HCT116 (cell line): ENCODE measurements at regions not wholly inside any gene's neighbourhood (a gene's known extent, or its start where the extent isn't known, plus 50 kb on each side); places are given as distances from the start of the nearest gene placed in this dataset.

ENCODE experiments used
- ATAC-seq: fragments of 200-7000 bp; cut with Tn5 transposase; 2 replicates; pipeline ENCODE4 v1.9.1; 2020; ENCODE audit warnings: mild to moderate bottlenecking, moderate library complexity
- BruUV-seq: library from RNA; stranded (reverse); fragments of 400-500 nt; replicated peaks from 2 replicates; lab custom pipeline; 2021; lab: Mats Ljungman, UMichigan
- CTCF ChIA-PET: fragments of 300-600 bp; sonication (Branson Sonifier 250); formaldehyde crosslinking; loops from one replicate; lab custom pipeline; 2021; ENCODE audit warnings: antibody characterized with exemption; lab: Charles Lee
- POLR2A ChIA-PET: fragments of 300-600, 350-600 bp; sonication (Branson Sonifier 250); formaldehyde crosslinking; loops from one replicate; lab custom pipeline; 2021; ENCODE audit warnings: antibody characterized with exemption; lab: Charles Lee
- RAD21 ChIA-PET, 2 experiments: fragments of 300-600 bp; sonication (Branson Sonifier 250); formaldehyde crosslinking; loops; one replicate each; lab custom pipeline; 2023; ENCODE audit warnings: low total read pairs in 2 of 2; ENCODE audit not compliant: uncharacterized antibody in 2 of 2, unreplicated experiment in 2 of 2, low non-redundant PET in 1 of 2; lab: Charles Lee
- DNase-seq: peaks from one replicate; pipeline ENCODE4 v3.0.0-alpha.2; 2010; ENCODE audit warnings: low read depth, low spot score
- H2AFZ ChIP-seq: fragments of 200-600 bp; shearing (Covaris generic), sonication (generic); 2 replicates; pipeline ENCODE4 v1.6.1; 2017; ENCODE audit warnings: low read depth, mixed run types, mixed read lengths, antibody characterized with exemption, low read length; ENCODE audit not compliant: poor library complexity, severe bottlenecking
- H3K27ac ChIP-seq: 2 replicates; pipeline ENCODE4 v1.5.1; 2012; ENCODE audit warnings: low read depth, low read length
- H3K27me3 ChIP-seq: fragments of 200-600 bp; sonication (generic); 2 replicates; pipeline ENCODE4 v1.6.1; 2016; ENCODE audit warnings: mixed run types, low read length, mixed read lengths; ENCODE audit not compliant: insufficient read depth
- H3K36me3 ChIP-seq, 2 experiments: fragments of 200-500 bp in 1 of 2; fragments of 200-600 bp in 1 of 2; sonication (Bioruptor generic) in 1 of 2; sonication (generic) in 1 of 2; 2 replicates each; pipeline versions ENCODE4 v1.5.1 to v1.6.1; 2014 to 2016; ENCODE audit warnings: low read length in 2 of 2, inconsistent platforms in 1 of 2, mixed read lengths in 1 of 2, mixed run types in 1 of 2; ENCODE audit not compliant: insufficient read depth in 2 of 2, control insufficient read depth in 1 of 2
- H3K4me1 ChIP-seq, 2 experiments: fragments of 200-600 bp in 1 of 2; sonication (generic) in 1 of 2; 2 replicates each; pipeline versions ENCODE4 v1.5.1 to v1.6.1; 2012 to 2017; ENCODE audit warnings: low read length in 2 of 2, inconsistent platforms in 1 of 2, mild to moderate bottlenecking in 1 of 2, mixed read lengths in 1 of 2, mixed run types in 1 of 2, moderate library complexity in 1 of 2; ENCODE audit not compliant: insufficient read depth in 2 of 2, control insufficient read depth in 1 of 2
- H3K4me2 ChIP-seq: fragments of 200-600 bp; sonication (generic); 2 replicates; pipeline ENCODE4 v1.6.1; 2017; ENCODE audit warnings: mixed run types, low read length, mixed read lengths
- H3K4me3 ChIP-seq, 2 experiments: fragments of 200-600 bp in 1 of 2; sonication (generic) in 1 of 2; replicated peaks in 1 of 2; 2 replicates each; pipeline ENCODE4 v1.5.1; 2011 to 2016; ENCODE audit warnings: low read length in 2 of 2, control low read depth in 1 of 2, low read depth in 1 of 2, mild to moderate bottlenecking in 1 of 2, mixed read lengths in 1 of 2, mixed run types in 1 of 2
- H3K79me2 ChIP-seq: fragments of 200-600 bp; sonication (generic); 2 replicates; pipeline ENCODE4 v1.6.1; 2017; ENCODE audit warnings: mild to moderate bottlenecking, mixed run types, low read length, moderate library complexity, mixed read lengths; ENCODE audit not compliant: insufficient read depth
- H3K9ac ChIP-seq: fragments of 200-600 bp; sonication (generic); 2 replicates; pipeline ENCODE4 v1.6.1; 2016; ENCODE audit warnings: low read length, mixed read lengths
- H3K9me2 ChIP-seq: fragments of 200-600 bp; sonication (generic), shearing (Covaris generic); 2 replicates; pipeline ENCODE4 v1.6.1; 2017; ENCODE audit warnings: mixed run types, mild to moderate bottlenecking, moderate library complexity; ENCODE audit not compliant: insufficient read depth
- H3K9me3 ChIP-seq, 2 experiments: fragments of 200-500 bp in 1 of 2; fragments of 200-600 bp in 1 of 2; sonication (Bioruptor generic) in 1 of 2; sonication (generic) in 1 of 2; 2 replicates each; pipeline ENCODE4 v1.6.1; 2014 to 2017; ENCODE audit warnings: low read length in 2 of 2, mixed read lengths in 2 of 2, inconsistent platforms in 1 of 2, low read depth in 1 of 2, mild to moderate bottlenecking in 1 of 2, mixed run types in 1 of 2, moderate library complexity in 1 of 2; ENCODE audit not compliant: control insufficient read depth in 1 of 2, insufficient read depth in 1 of 2
- H4K20me1 ChIP-seq: fragments of 200-600 bp; sonication (generic), shearing (Covaris generic); 2 replicates; pipeline ENCODE4 v1.6.1; 2017; ENCODE audit warnings: mixed run types, mild to moderate bottlenecking, moderate library complexity; ENCODE audit not compliant: insufficient read depth
- CBX3 ChIP-seq: IDR thresholded peaks from 2 replicates; pipeline ENCODE4 v1.6.1; 2012; ENCODE audit warnings: low read depth
- CEBPB ChIP-seq: IDR thresholded peaks from 2 replicates; pipeline ENCODE4 v1.6.1; 2012; ENCODE audit warnings: low read depth
- EGR1 ChIP-seq: IDR thresholded peaks from 2 replicates; pipeline ENCODE4 v1.6.1; 2012; ENCODE audit warnings: low read depth
- EZH2 ChIP-seq: fragments of 200-600 bp; sonication (generic); IDR thresholded peaks from 2 replicates; pipeline ENCODE4 v1.6.1; 2017; ENCODE audit warnings: antibody characterized with exemption, mixed run types
- JUND ChIP-seq: IDR thresholded peaks from 2 replicates; pipeline ENCODE4 v1.6.1; 2012
- SIN3A ChIP-seq: IDR thresholded peaks from 2 replicates; pipeline ENCODE4 v1.6.1; 2012; ENCODE audit warnings: low read depth
- SRF ChIP-seq: IDR thresholded peaks from 2 replicates; pipeline ENCODE4 v1.6.1; 2012; ENCODE audit warnings: low read depth
- TCF7L2 ChIP-seq: IDR thresholded peaks from 2 replicates; pipeline ENCODE4 v1.7.0; 2011; ENCODE audit warnings: borderline replicate concordance, inconsistent platforms; ENCODE audit not compliant: insufficient read depth, insufficient read length; ENCODE audit errors: extremely low read depth
- ZFX ChIP-seq: fragments of 450-650 bp; IDR thresholded peaks from 2 replicates; pipeline ENCODE4 v1.6.1; 2017
- ZNF274 ChIP-seq: fragments of 200-500 bp; sonication (Bioruptor generic); IDR thresholded peaks from 2 replicates; pipeline ENCODE4 v1.6.1; 2014; ENCODE audit warnings: mild to moderate bottlenecking, low read depth, low read length, inconsistent platforms
- intact Hi-C: fragments of 100-400 bp; cut with micrococcal nuclease; formaldehyde crosslinking; loops from 2 replicates; pipeline ENCODE4 v1.10.0; 2022
- TF ChIP-seq, protein P1 (sequence below), 3 experiments: fragments of 200-600 bp in 1 of 3; sonication (generic) in 1 of 3; IDR thresholded peaks in 2 of 3; conservative IDR thresholded peaks in 1 of 3; 2 replicates each; pipeline ENCODE4 v1.5.1; 2012 to 2017; ENCODE audit warnings: low read depth in 2 of 3, low read length in 2 of 3, antibody characterized with exemption in 1 of 3, borderline replicate concordance in 1 of 3, control low read depth in 1 of 3, mild to moderate bottlenecking in 1 of 3, mixed read lengths in 1 of 3, mixed run types in 1 of 3, moderate library complexity in 1 of 3; ENCODE audit not compliant: insufficient read depth in 1 of 3
- TF ChIP-seq, protein P2 (sequence below): IDR thresholded peaks from 2 replicates; pipeline ENCODE4 v1.6.1; 2011; ENCODE audit warnings: mild to moderate bottlenecking, low read length, moderate library complexity; ENCODE audit not compliant: insufficient replicate concordance; ENCODE audit errors: extremely low read depth

DNA sequence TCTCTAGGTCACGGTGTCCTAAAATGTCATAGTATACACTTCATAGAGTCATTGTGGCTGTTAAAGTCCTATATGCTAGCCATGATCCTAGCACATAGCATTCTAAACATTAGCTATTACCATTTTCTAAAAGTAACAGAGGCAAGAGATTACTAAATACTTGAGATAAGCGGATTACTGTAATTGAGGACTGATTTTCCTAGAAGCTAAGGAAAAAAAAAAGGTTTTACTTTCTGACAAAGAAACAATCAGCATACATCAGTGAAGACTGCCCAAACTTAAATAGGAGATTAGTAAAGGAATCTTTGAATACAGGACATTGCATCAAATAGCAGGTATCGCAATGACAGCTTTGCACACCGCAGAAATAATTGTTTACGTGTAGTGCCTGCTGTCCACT is 91.3 kb upstream of the HNRNPU start:
- no peaks in the 10 kb centered on the region for H3K9me2 ChIP-seq
- H3K4me3 ChIP-seq, result no peak overlapping the region
- ChIA-PET CTCF (no interaction called here), RAD21 (no interaction called here), POLR2A (no interaction called here)
- BruUV-seq, result no TSS peak
- DNase-seq (no peak), ATAC-seq (no peak)
- H3K9me3 ChIP-seq, result no peaks in the 10 kb centered on the region
- H4K20me1 ChIP-seq, result no peaks in the 10 kb centered on the region
- no peak overlapping the region for H3K9ac ChIP-seq
- H3K79me2 ChIP-seq, result no peaks in the 10 kb centered on the region
- no peaks in the 10 kb centered on the region for H3K27me3 ChIP-seq
- no peak for TF ChIP-seq JUND
- no peak for TF ChIP-seq TCF7L2
- TF ChIP-seq SIN3A, result no peak
- no peak for TF ChIP-seq ZFX
- TF ChIP-seq, protein P1, sequence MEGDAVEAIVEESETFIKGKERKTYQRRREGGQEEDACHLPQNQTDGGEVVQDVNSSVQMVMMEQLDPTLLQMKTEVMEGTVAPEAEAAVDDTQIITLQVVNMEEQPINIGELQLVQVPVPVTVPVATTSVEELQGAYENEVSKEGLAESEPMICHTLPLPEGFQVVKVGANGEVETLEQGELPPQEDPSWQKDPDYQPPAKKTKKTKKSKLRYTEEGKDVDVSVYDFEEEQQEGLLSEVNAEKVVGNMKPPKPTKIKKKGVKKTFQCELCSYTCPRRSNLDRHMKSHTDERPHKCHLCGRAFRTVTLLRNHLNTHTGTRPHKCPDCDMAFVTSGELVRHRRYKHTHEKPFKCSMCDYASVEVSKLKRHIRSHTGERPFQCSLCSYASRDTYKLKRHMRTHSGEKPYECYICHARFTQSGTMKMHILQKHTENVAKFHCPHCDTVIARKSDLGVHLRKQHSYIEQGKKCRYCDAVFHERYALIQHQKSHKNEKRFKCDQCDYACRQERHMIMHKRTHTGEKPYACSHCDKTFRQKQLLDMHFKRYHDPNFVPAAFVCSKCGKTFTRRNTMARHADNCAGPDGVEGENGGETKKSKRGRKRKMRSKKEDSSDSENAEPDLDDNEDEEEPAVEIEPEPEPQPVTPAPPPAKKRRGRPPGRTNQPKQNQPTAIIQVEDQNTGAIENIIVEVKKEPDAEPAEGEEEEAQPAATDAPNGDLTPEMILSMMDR (IDR thresholded peaks at IDR 0.05 in 2 of 3, conservative IDR thresholded peaks at IDR 0.05 in 1 of 3; ENCODE audit: borderline replicate concordance in 1 of 3, insufficient read depth in 1 of 3, low read depth in 2 of 3, low read length in 2 of 3), result no peak
- TF ChIP-seq ZNF274, result no peak
- TF ChIP-seq CBX3, result no peak
- TF ChIP-seq SRF, result no peak
- no peak for TF ChIP-seq EGR1
- TF ChIP-seq, protein P2, sequence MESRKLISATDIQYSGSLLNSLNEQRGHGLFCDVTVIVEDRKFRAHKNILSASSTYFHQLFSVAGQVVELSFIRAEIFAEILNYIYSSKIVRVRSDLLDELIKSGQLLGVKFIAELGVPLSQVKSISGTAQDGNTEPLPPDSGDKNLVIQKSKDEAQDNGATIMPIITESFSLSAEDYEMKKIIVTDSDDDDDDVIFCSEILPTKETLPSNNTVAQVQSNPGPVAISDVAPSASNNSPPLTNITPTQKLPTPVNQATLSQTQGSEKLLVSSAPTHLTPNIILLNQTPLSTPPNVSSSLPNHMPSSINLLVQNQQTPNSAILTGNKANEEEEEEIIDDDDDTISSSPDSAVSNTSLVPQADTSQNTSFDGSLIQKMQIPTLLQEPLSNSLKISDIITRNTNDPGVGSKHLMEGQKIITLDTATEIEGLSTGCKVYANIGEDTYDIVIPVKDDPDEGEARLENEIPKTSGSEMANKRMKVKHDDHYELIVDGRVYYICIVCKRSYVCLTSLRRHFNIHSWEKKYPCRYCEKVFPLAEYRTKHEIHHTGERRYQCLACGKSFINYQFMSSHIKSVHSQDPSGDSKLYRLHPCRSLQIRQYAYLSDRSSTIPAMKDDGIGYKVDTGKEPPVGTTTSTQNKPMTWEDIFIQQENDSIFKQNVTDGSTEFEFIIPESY, result no peak
- no peak for TF ChIP-seq EZH2
- TF ChIP-seq CEBPB, result no peak
- H3K27ac ChIP-seq, result no peak overlapping the region
- intact Hi-C loops, result no loop called here
- H3K36me3 ChIP-seq, result no peaks in the 10 kb centered on the region
- H3K4me2 ChIP-seq, result no peak overlapping the region
- no peaks in the 10 kb centered on the region for H3K4me1 ChIP-seq
- no peak overlapping the region for H2AFZ ChIP-seq
